ENCODE measurements at regions not wholly inside any gene's neighbourhood (a gene's known extent, or its start where the extent isn't known, plus 50 kb on each side); places are given as distances from the start of the nearest gene placed in this dataset.

- no peak for TF ChIP-seq CTCF (conservative IDR thresholded peaks at IDR 0.05 in 1 of 2, IDR thresholded peaks at IDR 0.05 in 1 of 2; ENCODE audit: low read depth in 1 of 2, low read length in 2 of 2)
- no peak for TF ChIP-seq EZH2 (IDR thresholded peaks at IDR 0.05; ENCODE audit: low read length, missing control alignments)
Observed at GRCh38 chr5:28296254-28297013, 1258.0 kb upstream of the CDH9 start.

All from fibroblast of lung (primary cell).